ENCODE measurements at regions not wholly inside any gene's neighbourhood (a gene's known extent, or its start where the extent isn't known, plus 50 kb on each side); places are given as distances from the start of the nearest gene placed in this dataset.

DNA sequence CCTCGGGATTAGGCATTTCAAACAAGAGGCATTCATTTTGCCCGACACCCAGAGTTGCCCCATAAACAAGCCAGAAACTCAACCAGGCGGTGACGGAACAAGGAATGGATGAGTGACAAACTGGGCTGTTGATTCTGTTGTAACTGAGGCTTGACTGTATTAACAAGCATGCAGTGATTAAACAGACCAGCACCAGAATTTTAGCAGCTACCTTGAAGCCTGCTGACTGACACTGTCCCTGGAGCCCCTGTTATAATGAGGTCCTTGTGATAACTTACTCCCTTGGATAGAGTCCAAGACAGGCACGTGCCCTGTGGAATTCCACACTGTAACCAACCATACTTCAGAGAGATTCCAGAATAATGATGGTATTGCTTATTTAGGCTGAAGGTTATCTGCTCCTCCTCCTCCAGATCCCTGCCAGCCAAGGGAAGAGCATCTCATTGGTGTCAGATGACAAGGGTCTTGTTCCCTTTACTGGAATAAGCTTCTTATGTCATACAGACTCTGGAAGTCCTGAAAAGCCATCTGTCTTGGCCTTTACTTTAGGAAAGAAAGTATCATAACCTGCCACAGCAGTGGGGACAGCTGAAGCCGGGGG, 97.1 kb upstream of the RMDN2 start:
- TF ChIP-seq, protein P1, sequence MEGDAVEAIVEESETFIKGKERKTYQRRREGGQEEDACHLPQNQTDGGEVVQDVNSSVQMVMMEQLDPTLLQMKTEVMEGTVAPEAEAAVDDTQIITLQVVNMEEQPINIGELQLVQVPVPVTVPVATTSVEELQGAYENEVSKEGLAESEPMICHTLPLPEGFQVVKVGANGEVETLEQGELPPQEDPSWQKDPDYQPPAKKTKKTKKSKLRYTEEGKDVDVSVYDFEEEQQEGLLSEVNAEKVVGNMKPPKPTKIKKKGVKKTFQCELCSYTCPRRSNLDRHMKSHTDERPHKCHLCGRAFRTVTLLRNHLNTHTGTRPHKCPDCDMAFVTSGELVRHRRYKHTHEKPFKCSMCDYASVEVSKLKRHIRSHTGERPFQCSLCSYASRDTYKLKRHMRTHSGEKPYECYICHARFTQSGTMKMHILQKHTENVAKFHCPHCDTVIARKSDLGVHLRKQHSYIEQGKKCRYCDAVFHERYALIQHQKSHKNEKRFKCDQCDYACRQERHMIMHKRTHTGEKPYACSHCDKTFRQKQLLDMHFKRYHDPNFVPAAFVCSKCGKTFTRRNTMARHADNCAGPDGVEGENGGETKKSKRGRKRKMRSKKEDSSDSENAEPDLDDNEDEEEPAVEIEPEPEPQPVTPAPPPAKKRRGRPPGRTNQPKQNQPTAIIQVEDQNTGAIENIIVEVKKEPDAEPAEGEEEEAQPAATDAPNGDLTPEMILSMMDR (IDR thresholded peaks at IDR 0.05), result no peak
- H3K4me1 Mint-ChIP-seq (ENCODE audit: low read depth), result peaks cover 15% of the 10 kb centered on the region
- no peaks in the 10 kb centered on the region for H3K9me3 Mint-ChIP-seq
- ChIA-PET CTCF (interaction anchor here (1.1 to 14.0 kb wide), 3 partner anchors 9 to 433 kb away, joined by 4 to 184 read pairs (median 9); no protein-coding TSS in a partner anchor), POLR2A (no interaction called here)
- no peak overlapping the region for H3K27ac Mint-ChIP-seq
- H3K27me3 Mint-ChIP-seq, result no peaks in the 10 kb centered on the region
- intact Hi-C loops (cut with micrococcal nuclease), result no loop called here
- no peak overlapping the region for H3K4me3 Mint-ChIP-seq
- no peak for DNase-seq
- no peak for ATAC-seq
- H3K36me3 Mint-ChIP-seq (ENCODE audit: low read depth), result no peaks in the 10 kb centered on the region

DNA sequence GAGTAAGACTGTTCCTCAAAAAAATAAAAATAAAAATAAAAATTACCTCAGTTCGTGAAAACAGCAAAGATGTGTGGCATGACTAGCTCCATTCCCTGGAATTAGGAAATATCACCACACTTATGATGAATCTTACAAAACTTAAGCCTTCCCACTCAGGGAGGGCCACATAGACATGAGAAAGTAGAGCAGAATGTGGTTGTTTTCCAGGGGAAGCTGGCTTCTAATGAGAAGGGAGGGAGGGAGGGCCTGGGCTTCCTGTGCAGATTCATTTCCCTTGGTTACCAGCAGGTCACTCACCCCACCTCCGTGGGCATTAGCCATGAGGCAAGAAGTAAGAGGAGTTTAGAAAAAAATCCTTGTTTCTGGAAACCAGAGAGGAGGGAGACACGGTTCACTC, 95.9 kb upstream of the RMDN2 start:
- ChIA-PET CTCF (interaction anchor here (1.2 to 14.0 kb wide), 3 partner anchors 48 to 434 kb away, joined by 4 to 184 read pairs (median 46); no protein-coding TSS in a partner anchor), POLR2A (no interaction called here)
- no peak for ATAC-seq
- intact Hi-C loops (cut with micrococcal nuclease), result no loop called here
- H3K36me3 Mint-ChIP-seq (ENCODE audit: low read depth), result no peaks in the 10 kb centered on the region
- no peak for DNase-seq
- peaks cover 15% of the 10 kb centered on the region for H3K4me1 Mint-ChIP-seq (ENCODE audit: low read depth)
- H3K9me3 Mint-ChIP-seq, result no peaks in the 10 kb centered on the region
- H3K27ac Mint-ChIP-seq, result no peak overlapping the region
- TF ChIP-seq, protein P1 (IDR thresholded peaks at IDR 0.05), result no peak
- H3K4me3 Mint-ChIP-seq, result no peak overlapping the region
- H3K27me3 Mint-ChIP-seq, result no peaks in the 10 kb centered on the region

DNA sequence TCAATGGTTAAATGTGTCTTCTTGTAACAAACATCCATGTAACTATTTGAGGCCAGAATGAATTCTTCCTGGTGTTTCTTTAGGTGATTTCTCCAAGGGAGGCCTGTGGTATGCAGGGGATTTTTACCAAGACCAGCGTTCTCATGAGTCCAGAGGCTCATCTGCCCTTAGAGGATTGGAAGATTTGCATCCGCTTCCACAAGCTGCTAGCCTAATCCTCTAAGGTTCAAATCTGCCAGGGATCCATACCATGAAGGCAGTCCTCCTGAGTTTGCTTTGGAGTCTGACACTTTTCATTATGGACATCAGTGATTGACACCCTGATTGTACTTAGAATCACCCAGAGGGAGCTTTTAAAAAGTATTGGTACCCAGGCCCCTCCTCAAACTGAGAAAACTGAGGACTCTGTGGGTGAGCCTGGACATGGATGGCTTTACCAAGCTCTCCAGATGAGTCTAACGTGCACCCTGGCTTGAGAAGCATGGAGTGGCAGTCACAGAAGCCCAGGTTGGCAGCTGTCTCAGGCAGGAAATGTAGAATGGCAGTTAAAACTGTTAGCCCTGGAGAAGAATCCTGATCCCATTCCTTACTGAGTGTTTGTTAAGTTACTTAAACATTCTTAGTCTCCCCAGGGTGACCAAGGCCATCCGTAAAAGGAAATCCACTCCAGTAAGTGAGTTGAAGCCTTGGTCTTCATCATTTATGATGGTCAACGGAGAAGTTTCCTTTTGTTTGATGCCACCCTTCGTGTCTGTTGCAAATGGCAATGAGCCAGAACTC, 95.3 kb upstream of the RMDN2 start:
- ChIA-PET POLR2A (no interaction called here), CTCF (interaction anchor here (1.2 to 14.0 kb wide), 3 partner anchors 47 to 434 kb away, joined by 4 to 184 read pairs (median 46); no protein-coding TSS in a partner anchor)
- no peak for DNase-seq
- TF ChIP-seq, protein P1 (IDR thresholded peaks at IDR 0.05), result no peak
- Mint-ChIP-seq H3K4me3 (no peak overlapping the region), H3K9me3 (no peaks in the 10 kb centered on the region), H3K27me3 (no peaks in the 10 kb centered on the region), H3K4me1 (ENCODE audit: low read depth) (peaks cover 15% of the 10 kb centered on the region), H3K36me3 (ENCODE audit: low read depth) (no peaks in the 10 kb centered on the region), H3K27ac (no peak overlapping the region)
- ATAC-seq, result no peak
- intact Hi-C loops (cut with micrococcal nuclease), result loop anchor here (5.0 kb wide), 3 partner anchors 42 to 438 kb away; no protein-coding TSS in a partner anchor

DNA sequence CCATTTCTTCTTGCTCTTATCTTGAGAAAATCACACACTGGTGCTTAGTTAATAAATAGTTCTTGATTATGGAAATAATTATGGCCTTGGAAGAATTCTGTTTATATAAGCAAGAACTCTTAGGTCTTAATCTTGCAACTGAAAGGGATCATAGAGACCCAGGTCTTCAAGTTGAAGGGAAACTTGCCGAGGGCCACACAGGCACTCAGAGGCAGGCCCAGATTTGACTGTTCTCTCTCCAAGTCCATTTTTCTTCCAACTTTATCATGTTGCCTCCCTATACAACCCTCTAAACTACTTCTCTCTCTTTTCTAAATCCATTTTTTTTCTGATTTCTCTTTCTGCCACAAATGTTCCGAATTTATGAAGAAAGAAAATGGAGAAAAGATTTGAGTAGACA, 94.5 kb upstream of the RMDN2 start:
- H3K4me3 Mint-ChIP-seq, result no peak overlapping the region
- intact Hi-C loops (cut with micrococcal nuclease), result loop anchor here (5.0 kb wide), 3 partner anchors 42 to 438 kb away; no protein-coding TSS in a partner anchor
- DNase-seq, result no peak
- TF ChIP-seq, protein P1 (IDR thresholded peaks at IDR 0.05), result no peak
- no peaks in the 10 kb centered on the region for H3K27me3 Mint-ChIP-seq
- H3K4me1 Mint-ChIP-seq (ENCODE audit: low read depth), result peaks cover 15% of the 10 kb centered on the region
- H3K36me3 Mint-ChIP-seq (ENCODE audit: low read depth), result no peaks in the 10 kb centered on the region
- ChIA-PET CTCF (interaction anchor here (1.2 to 14.0 kb wide), 6 partner anchors 46 to 435 kb away, joined by 4 to 184 read pairs (median 28); no protein-coding TSS in a partner anchor), POLR2A (no interaction called here)
- ATAC-seq, result no peak
- no peak overlapping the region for H3K27ac Mint-ChIP-seq
- H3K9me3 Mint-ChIP-seq, result no peaks in the 10 kb centered on the region
